ENCODE measurements at regions not wholly inside any gene's neighbourhood (a gene's known extent, or its start where the extent isn't known, plus 50 kb on each side); places are given as distances from the start of the nearest gene placed in this dataset.

DNA sequence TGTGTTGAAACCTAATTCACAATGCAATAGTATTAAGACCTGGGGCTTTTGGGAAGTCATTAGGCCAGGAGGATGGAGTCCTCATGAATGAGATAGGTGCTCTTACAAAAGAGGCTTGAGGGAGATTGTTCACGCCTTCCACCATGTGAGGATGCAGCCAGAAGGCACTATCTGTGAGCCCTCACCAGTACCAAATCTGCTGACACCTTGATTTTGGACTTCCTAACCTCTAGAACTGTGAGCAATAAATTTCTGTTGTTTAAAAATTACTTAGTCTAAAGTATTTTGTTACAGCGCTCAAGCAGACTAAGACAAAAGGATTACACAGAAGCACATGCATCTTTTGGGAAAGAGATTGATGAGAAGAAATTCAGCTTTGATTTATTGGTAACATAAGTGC is 232.9 kb upstream of the NR4A3 start:
- no peak for DNase-seq (ENCODE audit: low read depth in 2 of 2)

DNA sequence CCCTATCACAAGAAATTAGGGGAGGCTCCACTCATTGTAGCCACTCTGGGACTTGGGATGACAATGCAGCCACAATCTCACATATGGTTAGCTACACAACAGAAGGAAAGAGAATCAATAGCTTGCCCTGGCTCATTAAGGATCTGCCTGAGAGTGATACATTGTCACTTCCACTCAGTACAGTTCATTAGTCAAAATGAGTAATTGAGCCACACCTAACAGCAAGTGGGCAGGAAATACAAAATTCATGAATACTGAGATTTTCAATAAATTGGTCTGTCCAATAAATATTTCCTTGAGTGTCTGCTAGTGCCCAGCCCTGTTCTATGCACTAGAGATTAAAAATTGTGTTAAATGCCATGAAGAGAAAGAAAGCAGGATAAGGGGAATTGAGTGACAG is 231.3 kb upstream of the NR4A3 start:
- DNase-seq (ENCODE audit: low read depth in 2 of 2), result no peak

DNA sequence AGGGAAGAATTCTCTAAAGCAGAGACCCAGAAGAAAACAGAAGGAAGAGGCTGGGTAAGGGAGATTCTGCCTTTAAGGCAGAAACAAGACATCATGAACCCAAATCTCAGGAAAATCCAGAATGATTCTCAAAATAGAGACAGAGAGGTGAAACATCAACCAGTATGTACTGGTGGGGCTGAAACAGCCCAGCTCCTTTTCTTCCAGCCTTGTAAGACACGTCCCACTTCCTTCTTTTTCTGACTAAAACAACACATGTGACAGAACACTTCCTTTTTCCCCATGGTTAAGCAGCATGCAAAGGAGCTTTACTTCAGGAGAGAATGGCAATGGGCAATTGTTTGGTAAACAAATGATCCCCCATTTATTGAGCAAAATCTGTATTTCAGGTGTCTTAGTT is 230.8 kb upstream of the NR4A3 start:
- DNase-seq (ENCODE audit: low read depth in 2 of 2), result no peak

DNA sequence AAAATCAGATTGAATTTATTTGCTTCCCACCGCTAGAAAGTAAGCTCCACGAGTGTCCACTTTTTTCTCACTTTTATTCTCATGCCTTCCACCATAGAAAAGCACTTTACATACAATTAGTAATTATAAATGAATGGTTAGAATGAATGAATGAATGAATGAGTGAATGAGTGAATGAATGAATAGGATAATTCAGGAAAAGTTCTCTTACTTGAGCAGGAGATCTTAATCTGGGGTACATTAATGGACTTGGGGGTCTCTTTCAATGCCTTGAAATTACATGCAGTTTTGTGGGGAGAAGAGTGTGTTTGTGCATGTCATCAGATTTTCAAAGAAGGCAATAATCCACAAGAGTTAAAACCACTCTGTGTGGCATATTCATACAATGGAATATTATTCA is 229.9 kb upstream of the NR4A3 start:
- no peak for DNase-seq (ENCODE audit: low read depth in 2 of 2)

DNA sequence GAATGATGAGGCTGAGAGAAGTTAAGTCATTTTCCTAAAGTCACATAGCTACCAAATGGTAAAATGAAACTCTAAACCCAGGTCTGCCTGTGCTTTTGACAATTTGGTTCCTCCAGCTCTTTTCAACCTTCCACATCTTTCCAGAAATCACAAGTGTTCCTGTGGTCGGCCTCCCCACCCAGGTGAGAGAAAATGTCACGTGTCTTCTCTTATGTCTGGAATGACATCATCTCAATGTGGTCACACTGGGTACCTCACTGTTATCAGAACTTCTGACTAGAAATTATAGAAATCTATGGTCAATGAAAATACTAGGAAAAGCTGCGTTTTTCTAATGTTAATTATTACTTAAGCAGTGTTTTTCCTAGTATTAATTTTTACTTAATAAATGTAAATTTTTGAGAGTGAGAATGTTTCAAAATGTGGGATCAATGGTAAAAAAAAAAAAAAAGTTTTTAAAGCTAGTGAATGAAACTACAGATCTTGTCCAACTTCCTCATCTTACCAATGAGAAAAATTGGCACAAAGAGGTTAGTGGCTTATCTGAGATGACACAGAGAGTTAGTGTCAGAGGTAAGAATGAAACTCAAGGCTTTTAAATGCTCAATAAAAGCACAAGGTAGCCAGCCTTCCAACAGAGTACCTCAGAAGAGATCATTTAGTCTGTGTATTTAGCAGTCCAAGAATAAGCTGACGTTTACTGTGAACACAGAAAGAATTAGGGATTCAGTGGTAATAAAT is 228.7 kb upstream of the NR4A3 start:
- DNase-seq (ENCODE audit: low read depth in 2 of 2), result no peak

DNA sequence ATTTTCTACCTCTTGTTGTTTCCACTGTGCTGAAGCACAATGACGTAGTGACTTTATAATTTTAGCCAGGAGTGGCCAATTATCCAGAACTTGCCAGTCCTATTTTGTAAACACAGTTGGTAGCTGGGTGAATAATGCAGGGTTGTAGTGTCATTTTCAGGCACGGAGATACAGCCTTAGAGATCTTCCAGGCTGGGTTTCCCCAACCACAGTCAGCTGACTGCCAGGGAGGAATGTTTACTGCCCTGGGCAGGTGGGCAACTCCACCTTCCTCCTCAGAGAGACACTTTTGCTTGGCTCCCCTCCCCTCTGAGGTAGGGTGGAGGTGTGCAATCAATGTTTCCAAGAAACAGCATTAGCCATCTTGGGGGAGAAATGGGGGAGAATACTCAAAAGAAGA is 228.1 kb upstream of the NR4A3 start:
- DNase-seq (ENCODE audit: low read depth in 2 of 2), result no peak

DNA sequence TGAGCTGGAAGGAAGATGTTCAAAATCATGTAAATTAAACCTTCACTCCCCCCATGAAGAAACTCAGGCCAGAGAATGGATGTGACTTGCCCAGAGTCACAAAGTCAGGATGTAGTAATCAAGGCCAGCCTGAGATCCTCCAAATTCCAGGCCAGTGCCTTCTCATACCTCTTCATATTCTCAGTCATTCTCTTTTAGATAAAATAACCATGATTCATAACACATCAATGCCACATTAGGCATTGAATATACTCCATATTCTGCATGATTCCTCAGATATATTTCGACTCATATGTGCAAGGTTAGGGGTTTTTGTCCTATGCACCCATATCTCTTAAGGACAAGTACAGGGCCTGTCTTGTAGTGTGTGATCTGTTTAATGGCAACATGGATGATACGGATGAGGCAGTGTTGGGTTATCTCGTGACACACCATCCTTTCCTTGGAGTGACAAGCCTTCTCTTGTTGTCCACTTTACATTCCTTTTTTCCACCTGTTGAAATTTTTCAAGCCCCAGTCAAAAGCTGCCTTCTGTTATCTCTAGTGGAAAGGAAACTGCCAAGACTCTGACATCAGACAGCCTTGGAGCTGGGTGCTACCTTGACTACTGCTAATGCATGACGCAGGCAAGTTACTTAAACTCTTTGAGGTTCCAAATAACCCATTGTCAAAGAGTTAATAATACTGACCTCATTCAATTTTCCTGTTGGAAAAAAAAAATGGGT is 227.5 kb upstream of the NR4A3 start:
- DNase-seq (ENCODE audit: low read depth in 2 of 2), result no peak

DNA sequence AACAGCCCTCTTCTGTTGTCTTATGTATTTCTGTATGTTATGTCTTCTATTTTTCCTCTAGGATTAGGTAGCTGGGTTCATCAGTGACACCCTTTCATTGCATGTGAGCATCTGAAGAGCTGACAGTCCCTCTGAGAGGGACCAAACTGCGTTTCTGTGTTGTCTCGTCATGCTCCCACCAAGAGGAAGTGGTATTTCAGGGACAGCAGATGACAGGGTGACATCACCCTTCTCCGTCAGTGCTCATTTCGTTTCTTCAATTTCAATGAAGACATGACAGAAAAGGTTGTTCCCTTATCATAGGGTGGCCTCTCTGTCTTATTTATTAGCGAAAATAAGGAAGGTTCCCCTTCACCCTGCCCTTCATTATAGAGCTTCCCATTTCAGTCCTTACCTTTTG is 225.9 kb upstream of the NR4A3 start:
- no peak for DNase-seq (ENCODE audit: low read depth in 2 of 2)

DNA sequence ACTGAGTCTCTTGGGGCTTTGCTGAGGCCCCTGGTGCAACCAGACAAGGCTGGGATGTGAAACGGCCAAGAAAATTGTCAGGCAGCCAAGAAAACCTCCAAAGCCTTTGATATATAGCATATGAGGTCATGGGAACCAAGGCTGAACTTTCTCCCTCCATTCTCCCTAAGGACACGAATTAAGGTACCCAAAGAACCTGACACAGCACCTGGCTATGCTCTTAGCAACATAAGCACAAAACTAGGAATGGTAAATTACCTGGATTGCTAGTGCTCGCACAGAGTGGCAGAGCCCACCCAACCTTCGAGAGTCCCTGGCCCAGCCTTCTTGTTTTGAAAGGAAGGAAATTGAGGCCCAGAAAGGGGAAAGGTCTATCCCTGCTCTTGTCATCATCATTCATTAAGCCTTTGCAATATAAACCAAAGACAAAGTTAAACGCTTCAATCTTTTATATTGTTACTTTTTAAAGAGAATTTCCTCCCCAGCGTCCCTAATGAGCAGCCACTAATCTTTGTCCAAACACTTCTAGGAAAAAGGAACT is 220.0 kb upstream of the NR4A3 start:
- DNase-seq (ENCODE audit: low read depth in 2 of 2), result no peak

DNA sequence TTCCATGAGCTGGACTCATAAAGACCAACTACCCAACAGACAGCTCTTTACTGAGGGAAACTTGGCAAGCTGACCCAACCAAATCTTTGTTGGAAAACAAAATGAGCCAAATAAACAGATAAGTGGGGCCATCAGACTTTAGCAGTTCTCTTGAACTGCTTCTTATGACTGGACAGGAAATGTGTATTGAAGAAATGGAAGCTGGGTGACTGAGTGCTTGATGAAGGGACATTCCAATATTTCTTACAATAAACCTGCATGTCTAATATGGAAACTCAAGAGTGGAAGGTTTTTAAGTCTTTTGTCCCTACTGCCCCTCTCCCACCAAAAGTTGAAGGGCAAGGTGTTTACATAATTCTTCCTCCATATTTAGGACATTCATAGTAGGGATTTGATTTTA is 218.8 kb upstream of the NR4A3 start:
- DNase-seq (ENCODE audit: low read depth in 2 of 2), result no peak

DNA sequence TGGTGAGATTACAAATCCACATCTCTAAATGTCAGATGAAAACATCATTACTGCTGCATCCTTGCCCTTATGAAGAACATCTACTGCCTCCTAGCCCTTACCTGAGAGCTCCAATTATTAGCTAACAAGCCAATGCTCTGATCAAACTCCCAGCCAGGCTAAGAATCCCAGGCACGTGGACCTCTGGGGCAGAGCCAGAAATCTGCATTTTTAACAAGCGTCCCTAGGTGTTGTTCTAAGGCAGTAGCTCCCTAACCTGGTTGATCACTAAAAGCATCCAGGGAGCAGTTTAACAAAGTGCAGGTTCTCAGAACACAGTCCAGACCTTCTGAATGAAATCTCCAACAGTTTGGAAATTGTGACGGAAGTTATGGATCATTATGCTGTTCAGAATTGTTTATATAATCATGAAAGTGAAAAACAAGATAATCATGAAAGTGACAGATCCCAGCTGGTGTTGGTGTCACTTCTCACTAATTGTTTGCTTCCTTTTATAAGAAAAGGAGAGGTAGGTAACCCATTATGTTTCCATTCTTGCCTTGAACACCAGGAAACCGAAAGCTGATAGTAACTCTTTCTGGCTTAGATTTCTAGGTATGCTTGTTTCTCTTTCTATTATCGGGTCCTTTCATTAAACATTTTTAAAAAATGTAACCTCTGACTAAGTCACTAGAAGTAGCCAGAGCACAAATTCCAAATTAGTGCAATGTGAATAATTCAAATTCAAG is 216.5 kb upstream of the NR4A3 start:
- DNase-seq (ENCODE audit: low read depth in 2 of 2), result no peak

DNA sequence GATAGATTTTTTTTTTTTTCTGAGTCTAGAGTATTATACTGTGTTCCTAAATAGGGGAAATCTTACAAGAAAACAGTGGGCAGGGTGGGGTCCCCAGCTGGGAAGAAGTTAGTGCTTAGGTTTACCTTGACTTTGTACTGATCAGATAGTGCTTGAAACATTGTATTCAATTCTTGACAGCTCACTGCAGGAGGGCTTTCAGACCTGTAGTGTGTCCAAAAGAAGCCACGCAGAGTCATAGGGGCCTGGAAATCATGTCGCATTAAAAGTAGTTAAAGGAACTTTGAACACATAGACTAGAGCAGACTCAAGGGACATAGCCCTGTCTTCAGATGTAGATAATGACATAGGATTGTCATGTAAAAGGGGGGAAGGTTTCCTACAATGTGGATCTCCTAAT is 215.4 kb upstream of the NR4A3 start:
- DNase-seq (ENCODE audit: low read depth in 2 of 2), result no peak

DNA sequence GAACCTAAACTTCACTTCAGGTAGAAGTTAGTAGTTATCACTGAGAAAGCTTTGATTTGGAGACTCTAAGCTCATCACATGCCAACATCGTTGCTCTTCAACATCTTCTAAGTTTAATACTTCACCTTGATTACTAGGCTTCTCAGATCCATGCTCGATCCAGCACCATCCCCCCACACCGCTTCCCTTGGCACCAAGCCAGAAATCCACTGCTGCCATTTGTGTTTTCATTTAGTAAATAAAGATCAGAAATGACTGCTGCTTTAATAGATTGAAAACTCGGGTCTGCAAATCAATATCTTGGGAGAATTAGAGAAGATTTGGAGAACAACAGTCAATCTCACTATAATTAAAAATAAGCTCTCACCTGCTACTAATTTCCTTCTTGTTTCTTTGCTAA is 214.7 kb upstream of the NR4A3 start:
- no peak for DNase-seq (ENCODE audit: low read depth in 2 of 2)

DNA sequence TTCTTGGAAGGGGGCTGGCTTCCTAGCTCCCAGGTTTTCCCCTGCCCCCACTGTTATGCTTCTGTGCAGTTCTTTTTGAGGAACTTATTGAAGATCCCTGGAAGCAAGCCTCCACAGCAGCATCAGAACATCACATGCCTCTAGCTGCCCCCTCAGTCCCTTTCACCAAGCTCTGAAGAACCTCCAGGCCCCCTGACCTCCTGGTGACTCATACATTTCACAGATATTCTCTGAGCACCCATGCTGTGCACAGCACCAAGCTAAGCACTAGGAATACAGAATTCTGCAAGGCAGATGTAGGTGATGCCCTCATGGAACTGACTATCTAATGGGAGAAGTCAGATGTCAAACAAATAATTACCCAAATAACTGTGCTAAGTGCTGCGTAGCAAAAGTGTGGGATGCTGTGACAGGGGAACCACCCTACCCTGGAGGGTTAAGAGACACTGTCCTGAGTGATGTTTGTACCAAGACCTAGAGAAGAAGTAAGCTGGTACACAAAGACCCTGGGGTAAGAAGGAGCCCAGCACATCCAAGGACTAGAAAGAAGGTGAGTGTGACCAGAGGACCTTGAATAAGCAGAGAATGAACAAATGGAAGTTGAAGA is 213.7 kb upstream of the NR4A3 start:
- DNase-seq (ENCODE audit: low read depth in 2 of 2), result no peak

DNA sequence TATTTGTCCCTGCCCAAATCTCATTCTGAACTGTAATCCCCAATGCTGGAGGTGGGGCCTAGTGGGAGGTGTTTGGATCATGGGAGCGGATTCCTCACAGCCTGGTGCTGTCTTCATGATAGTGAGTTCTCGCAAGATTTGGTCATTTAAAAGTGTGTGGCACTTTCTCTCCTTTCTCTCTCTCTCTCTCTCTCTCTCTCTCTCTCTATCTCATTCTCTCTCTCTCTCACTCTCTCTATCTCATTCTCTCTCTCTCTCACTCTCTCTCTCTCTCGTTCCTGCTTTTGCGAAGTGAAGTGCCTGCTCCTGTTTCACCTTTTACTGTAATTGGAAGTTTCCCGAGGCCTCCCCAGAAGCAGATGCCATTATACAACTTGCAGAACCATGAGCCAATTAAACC is 207.3 kb upstream of the NR4A3 start:
- DNase-seq (ENCODE audit: low read depth in 2 of 2), result no peak

DNA sequence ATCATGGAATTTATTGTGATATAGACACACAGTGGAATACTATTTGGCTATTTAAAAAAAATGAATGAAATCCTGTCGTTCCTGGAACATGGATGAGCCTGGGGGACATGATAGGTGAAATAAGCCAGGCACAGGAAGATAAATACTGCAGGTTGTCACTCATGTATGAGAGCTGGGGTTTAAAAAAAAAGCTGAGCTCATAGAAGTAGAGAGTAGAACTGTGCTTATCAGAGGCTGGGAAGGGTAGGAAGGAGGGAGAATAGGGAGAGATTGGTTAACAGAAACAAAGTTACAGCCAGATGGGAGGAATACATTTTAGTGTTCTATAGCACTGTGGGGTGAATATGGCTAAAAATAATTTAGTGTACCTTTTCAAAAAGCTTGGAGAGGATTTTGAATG is 200.6 kb upstream of the NR4A3 start:
- no peak for DNase-seq (ENCODE audit: low read depth in 2 of 2)

DNA sequence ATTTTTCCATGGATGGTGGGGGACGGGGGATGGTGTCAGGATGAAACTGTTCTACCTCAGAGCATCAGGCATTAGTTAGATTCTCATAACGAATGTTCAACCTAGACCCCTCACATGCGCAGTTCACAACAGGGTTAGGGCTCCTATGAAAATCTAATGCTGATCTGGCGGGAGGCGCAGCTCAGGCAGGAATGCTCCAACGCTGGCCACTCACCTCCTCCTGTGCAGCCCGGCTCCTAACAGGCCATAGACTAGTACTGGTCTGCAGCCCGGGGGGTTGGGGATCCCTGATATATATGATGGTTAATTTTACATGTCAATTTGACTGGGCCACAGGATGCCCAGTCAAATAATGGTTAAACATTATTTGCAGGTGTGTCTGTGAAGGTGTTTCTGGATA is 199.0 kb upstream of the NR4A3 start:
- no peak for DNase-seq (ENCODE audit: low read depth in 2 of 2)

DNA sequence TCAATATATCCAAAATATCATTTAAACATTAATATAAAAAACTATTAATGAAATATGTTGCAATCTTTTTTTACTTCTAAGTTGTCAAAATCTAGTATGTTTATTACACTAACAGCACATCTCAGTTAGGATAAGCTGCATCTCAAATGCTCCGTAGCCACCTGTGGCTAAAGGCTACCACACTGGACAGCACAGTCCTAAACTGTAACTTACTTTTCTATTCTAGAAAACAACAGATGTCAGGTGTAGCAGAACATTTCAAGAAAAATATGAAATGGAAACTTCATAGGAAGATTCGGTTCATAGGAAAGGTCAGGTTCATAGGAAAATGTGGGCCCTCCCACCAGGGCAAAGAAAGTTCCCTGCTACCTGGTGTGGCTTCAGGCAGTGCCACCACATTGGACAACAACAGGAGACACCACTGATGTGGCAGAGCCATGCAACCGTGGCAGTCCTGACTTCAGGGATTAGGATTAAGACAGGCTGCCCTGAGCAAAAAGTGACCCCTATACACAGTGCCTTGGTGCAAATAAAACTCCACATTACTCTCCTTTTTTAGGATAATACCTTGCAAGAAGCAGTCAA is 197.8 kb upstream of the NR4A3 start:
- no peak for DNase-seq (ENCODE audit: low read depth in 2 of 2)

DNA sequence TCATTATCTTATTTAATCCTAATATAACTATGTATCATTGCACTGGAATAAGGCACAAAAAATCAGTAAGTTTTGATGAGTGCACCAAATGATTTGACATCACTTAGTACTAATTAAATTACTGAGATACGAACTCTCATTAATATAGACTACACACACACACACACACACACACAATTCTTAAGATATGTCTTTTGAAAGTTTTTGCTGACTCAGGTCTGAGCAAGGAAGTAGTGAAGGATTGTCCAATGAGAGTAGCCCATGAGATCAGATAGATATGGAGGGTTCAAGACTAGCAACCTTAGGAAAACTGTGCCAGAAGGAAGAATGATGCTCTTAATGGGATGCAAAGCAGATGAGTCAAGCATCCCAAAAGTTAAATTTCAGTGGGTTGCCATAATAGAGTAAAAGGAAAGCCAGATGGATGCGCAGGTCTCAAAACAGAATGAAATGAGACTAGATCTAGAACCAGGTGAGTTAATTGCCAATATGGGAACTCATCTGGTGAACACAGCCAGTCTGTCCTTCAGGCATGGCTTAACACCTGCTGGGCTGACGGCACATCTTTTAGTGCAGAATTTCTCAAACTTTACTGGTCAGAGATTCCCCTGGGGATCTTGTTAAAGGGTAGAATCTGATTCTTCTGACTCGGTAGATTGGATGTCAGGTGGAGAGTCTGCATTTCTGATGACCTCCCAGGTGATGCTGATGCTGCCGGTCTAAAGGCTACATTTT is 197.0 kb upstream of the NR4A3 start:
- DNase-seq (ENCODE audit: low read depth in 2 of 2), result no peak

DNA sequence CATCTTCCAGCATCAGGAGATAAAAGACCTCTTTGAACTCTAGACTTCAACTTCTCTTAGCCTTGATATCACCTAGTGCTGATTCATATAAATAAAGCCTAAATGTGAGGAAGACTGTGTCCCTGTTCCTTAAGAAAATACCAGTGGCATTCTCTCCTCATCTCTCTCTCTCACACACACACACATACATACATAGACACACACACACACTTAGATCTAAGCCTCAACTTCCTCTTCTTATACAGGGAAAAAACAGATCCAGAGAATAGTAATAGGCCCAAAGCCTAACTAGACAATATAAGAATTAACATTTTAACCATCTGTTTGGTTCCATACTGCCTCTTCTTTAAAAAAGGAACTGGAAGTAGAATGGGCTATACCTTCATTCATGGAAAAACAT is 195.3 kb upstream of the NR4A3 start:
- no peak for DNase-seq (ENCODE audit: low read depth in 2 of 2)

DNA sequence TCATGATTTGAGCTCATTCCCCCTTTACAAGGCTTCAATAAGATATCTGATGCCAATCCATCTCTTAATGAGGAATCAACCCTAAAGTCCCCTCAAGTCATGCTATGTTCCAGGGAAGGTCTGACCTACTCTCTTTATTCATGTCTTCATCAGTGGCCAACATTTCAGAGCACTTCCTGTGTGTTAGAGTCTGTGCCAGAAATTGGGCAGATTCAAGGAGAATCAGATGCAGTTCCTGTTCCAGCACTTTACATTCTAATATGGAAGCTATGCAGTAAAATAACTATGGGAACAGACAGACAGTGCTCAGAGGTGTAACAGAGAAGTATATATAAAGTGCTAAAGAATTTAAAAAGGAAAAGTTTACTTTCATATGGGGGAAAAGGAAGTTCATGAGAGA is 193.4 kb upstream of the NR4A3 start:
- DNase-seq (ENCODE audit: low read depth in 2 of 2), result no peak

All from fibroblast of skin of left biceps (primary cell).